GM19395 (cell line): ENCODE measurements at regions not wholly inside any gene's neighbourhood (a gene's known extent, or its start where the extent isn't known, plus 50 kb on each side); places are given as distances from the start of the nearest gene placed in this dataset.
"Not testable (repeated sequence)": the region's sequence is repeated elsewhere in the genome, so short reads cannot be mapped to it uniquely, and the experiment has no call there.

ENCODE experiments used
- ATAC-seq: cut with Tn5 transposase; IDR thresholded peaks from one replicate; pipeline ENCODE4 v1.9.1; 2021; ENCODE audit warnings: mild to moderate bottlenecking, moderate library complexity; ENCODE audit not compliant: unreplicated experiment

DNA sequence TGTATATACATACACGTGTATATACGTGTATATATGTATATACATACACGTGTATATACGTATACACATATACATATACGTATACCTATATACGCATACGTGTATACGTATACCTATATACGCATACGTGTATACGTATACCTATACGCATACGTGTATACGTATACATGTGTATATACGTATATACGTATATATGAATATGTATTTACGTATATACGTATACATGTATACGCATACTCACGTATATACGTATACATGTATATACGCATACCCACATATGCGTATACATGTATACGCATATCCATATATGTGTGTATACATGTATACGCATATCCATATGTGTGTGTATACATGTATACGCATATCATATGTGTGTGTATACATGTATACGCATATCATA lies 487.8 kb upstream of the TMEFF2 start:
- ATAC-seq: not testable (repeated sequence)

DNA sequence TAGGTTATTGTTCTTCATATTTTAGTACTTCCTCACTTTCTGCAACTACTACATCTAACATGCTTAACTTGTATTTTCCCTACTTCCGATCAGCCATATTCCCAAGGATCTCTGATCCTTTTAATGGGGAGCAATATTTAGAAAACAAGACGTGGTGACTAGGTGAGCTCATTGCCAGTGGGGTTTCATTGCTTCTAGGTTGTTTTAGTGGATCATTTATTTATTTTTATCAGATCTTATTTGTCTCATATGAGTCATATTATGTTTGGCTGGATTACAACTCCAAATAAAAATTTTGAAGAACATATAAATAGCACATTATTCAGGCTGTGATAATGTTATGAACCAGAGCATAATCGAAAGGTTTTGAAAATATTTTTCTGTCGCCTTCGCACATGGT lies 480.9 kb upstream of the TMEFF2 start:
- ATAC-seq: no peak

DNA sequence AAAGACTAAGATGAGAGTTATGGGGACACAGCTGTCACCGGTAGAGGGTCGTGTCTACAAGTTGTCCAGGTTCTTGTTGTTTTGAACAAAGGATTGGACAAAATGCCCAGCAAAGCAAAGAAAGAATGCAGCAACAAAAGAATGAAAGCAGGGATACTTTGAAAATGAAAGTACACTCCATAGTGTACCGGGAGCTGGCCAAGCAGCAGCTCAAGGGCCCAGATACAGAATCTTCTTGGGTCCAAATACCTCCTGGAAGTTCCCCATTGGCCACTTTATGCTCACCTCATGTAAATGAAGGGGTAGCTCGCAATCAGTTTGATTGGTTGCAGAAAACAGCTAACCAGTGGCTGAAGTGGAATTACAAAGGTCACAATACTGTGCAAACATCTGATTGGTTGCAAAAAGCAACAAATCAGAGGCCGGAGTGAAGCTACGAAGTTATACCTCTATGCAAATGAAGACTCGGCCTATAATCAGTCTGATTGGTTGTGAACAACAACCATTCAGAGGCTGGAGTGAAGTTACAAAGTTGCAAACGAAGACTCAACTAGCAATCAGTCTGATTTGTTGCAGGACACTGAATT lies 474.9 kb upstream of the TMEFF2 start:
- no peak for ATAC-seq

DNA sequence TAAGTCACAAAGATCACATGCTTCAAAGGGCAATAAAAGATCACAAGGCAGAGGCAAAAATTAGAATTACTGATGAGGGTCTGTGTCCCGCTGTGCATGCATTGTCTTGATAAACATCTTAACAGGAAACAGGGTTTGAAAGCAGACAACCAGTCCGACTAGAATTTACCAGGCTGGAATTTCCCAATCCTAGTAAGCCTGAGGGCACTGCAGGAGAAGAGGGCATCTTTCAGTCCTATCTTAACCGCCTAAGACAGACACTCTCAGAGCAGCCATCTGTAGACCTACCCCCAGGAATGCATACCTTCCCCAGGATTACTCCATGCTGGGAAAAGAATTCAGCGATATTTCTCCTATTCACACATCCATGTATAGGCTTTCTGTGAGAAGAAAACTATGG lies 465.8 kb upstream of the TMEFF2 start:
- ATAC-seq: not testable (repeated sequence)

DNA sequence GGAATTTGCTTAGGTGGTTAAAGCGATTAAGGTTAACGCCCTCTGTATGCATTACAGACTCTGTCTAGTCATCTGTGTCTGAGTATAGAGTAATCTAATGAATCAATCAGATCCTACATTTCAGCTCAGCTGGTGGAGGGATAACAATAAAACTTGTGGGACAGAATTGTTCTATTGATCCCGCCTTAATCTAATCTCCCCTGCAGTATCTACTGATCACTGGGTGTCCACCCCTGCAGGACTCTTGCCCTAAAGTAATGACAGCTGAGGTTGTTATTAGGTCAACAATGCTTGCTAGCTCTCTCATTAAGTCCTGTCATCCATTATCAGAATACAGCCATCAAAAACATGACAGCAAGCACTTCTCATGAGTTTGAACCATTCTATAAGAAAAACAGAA lies 462.6 kb upstream of the TMEFF2 start:
- ATAC-seq: no peak

DNA sequence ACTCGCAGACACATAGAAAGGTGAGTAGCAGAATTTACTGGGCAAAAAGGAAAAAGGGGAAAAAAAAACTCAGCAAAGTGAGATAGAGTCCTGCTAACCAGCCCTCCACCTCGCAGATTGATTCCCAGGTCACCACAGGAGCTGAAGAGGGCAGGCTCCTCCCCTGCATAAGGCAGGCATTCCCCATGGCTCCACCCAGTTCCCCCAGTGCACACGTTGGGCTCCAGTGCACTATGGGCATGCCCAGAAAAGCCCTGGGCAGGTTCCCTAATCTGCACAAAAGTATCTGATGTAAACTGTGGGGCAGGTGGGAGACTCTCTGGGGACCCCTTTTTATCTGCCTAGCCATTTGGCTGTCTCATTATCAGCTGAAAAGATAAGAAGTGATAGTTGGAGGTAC lies 461.2 kb upstream of the TMEFF2 start:
- ATAC-seq: no peak

DNA sequence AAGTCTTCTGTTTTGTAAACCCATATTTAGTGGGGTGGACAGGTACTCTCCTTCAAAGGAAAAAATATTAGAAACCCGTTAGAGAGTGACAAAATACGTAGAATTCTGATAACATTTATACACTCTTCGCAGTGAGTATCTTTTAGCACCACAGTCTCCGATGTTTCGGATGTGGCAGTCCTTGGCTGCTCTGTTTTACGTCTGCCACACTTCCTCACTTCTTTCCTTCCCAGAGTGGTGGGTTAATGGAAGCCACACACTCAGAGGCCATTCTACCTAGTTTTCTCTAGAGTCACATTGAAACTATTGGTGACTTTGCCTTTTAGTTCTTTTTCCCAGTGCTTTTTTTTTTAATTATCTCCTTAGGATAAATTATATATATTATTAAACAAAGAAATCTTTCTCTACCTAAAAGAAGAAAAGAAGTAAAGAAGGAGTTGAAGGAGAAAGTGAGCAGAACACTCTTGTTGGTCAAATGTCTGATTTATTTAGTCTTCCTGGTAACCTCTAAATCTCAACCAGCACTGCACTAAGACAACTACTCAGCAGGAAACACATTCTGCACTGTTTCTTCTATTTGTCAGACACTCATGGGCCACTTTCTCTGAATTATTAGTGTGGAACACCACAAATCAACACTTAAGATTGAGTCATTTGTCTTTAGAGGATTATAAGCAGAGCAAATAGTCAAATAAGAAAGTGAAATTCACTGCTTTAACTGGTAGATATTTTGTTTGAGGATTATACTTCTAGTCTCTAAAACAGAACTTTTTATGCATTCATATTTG lies 451.3 kb upstream of the TMEFF2 start:
- no peak for ATAC-seq

DNA sequence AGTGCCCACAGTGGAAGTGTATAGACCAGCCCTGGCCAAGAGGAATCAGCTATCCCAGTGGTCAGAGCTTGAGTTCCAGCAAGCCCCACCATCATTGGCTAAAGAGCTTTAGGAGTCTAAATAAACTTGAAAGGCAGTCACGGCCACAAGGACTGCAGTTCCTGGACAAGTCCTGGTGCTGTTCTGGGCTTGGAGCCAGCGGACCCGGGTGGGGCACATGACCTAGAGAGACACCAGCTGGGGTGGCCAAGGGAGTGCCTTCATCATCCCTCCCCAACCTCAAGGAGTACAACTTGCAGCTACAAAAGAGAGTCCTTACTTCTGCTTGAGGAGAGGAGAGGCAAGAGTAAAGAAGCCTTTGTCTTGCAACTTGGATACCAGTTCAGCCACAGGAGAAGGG lies 439.8 kb upstream of the TMEFF2 start:
- ATAC-seq: no peak

DNA sequence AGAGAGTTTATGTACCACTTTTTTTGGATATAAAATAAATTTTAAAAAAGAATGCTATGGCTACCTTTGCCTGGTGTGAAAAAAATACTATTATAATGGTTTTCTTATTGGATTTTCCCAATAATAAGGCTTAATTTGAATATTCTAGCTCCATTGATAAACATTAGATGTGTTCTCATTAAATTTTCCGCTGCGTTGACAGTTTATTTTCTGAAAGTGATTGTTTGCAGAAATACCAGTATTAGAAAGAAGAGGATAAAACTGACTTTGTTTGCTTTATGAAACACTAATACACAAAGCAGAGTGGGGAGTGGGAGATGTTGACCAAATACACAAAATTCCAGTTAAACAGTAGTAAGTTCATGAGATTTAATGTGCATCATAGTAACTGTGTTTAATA lies 433.3 kb upstream of the TMEFF2 start:
- no peak for ATAC-seq

DNA sequence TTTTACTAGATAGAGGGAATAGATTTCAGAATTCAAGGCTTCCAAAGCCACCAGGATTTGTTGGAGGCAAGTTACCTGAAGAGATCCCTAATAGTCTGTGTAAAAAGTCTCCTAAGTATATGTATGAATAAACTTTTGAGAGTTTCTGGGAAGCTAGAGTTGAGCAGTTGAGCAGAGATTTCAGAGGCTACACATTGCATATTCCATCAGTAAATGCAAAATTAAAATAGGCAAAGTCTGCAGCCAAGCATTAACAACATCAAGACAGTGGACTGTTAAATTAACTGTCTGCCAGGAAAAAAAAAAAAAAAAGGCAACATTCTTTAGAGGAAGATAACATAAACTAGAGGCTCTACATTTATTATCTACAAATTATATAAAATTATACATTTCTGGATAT lies 420.4 kb upstream of the TMEFF2 start:
- ATAC-seq: no peak

DNA sequence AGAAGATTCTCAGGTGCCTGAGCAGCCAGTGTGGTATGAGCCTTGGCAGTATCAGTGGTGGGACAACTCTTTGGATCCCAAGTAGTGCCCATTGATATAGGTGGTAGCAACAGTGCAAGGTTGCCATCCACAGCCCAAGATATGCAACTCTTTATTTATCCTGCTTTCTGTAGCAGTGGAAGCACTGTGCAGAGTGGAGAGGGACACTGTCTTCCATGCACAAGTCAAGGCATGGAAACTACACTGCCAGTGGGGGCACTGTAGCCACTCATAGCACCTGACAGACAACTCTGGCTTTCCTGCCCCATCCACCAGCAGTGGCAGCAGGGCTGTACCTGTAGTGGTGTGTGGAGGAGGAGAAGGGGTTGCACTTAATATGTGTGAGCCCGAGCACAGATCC lies 409.6 kb upstream of the TMEFF2 start:
- no peak for ATAC-seq

DNA sequence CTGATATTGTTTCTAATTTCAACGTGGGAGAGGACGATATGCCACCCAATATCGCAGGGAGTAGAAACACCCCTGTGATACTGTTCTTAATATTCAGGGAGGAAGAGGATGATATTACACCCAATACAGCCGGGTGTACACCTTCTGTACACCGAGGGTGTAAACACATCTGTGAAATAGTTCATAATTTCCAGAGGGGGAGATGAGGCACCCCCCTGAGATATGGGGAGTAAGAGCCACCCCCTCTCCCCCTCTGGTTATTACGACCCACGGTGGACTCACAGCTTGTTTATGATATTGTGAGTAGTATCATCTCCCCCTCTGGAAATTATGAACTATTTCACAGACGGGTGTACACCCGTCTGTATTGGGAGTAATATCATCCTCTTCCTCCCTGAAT lies 403.9 kb upstream of the TMEFF2 start:
- ATAC-seq: not testable (repeated sequence)

DNA sequence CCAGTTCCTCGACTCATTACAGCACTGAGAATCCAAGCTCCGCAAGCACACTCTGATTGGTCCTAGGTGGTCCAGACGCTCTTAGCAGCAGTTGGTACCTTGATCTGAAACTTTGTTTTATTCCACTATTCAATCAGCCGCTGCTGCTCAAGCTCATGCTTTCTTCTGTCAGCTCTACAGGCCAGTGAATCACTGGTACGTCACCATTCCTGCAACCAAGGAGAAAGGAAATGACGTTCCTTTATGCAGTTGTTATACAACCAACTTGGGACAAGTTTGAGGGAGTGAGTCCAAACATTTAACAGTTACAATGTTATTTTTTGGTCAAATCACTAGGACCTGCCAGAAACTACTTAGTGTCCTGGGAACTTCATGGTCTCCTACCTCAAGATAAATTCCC lies 398.8 kb upstream of the TMEFF2 start:
- ATAC-seq: no peak

DNA sequence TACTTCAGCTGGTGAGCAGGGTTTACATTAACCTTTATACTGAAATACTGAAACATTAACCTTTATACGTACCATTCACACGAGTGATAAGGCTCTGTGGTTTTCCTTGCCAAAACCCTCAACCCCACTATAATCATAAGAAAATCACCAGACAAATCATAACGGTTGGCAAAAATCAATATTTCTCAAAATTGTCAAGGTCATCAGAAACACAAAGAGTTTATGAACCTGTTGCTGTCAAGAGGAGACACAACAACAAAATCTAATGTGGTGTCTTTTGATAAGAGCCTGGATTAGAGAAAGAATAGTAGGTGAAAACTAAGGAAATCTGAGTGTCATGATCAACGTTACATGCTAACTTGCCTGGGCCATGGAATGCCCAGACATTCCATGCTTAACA lies 396.9 kb upstream of the TMEFF2 start:
- ATAC-seq: no peak

DNA sequence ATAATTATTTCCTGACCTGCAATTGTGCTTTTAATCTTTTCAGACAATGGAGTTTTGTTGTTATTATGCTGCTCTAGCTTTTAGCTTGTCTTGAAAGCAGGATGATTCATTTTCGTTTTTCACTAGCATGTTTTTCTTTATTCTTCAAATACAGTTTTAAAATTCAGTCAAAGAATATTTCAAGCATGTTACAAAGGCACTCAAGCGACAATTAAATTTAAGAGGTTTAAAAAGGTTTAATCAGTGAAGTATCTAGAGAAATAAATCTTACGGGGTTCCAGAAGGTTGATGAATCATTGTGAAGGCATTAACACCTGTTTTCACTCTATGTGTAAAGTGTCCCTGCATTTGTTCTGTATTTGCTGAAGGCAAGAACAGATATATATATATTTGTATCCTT lies 390.7 kb upstream of the TMEFF2 start:
- no peak for ATAC-seq

DNA sequence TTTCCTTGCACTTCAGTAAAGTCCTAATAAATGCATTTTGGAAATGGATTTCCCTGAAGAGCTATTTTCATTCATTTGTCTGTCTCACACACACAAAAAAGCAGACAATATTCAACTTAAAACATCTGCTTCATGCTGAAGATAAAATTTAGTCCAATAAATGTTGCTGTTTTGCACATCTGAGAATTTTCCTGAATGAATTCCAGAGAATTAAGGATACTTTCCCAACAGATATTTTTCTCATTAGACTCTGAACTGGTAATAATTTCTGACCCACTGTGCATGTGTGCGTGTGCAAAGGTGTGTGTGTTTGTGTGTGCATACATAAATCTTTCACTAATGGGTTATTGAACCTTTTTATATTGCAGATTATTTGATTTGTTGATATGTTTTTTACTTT lies 390.2 kb upstream of the TMEFF2 start:
- ATAC-seq: no peak

DNA sequence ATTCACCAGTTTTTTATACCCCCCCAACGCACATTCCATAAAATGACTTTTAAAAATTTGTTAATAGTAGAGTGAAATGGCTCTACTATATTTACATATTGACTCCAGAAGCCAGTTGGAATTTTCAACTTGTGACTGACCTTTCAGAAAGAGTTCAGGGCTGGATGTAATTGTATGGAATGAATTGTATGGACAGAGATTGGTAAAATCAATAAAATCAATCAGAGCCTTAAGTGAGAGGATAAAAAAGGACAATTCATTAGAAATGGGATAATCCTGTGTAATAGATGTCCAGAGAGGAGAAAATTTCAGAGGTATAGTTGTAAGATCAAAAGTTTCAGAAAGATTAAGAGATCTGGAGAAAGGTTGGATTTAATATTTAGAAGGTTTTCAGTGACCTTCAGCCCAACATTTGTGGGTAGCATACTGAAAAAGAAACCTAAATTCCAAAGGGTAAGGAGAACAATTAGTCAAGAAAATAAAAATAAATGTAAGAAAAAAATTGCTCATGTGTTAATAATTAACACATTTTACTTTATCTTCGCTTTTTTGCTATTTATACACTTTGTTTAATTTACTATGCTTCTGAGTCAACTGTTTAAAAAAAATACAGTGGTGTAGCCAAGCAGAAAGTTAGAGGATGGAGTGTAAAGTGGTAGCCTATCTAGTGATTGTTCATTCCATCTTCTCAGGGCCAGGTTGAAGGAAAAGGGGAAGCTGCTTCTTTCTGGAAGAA lies 385.4 kb upstream of the TMEFF2 start:
- ATAC-seq: no peak

DNA sequence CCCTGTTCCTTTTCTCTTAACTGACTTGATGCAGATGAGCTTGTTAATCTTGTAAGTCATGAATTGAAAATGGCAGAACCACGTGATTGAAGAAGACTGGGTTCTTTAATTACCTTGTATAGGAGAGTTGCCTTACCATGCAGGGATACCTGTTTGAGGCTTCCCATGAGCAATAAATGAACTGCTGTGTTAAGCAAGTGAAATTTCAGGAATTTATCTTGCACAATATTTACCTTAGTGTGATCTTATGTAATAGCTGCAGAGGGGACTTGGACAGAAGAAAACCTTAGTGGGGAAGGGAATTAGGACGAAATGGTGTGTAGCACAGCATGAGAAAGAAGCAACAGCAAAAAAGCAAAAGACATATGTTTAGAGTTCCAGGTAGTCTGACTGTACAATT lies 384.0 kb upstream of the TMEFF2 start:
- no peak for ATAC-seq

DNA sequence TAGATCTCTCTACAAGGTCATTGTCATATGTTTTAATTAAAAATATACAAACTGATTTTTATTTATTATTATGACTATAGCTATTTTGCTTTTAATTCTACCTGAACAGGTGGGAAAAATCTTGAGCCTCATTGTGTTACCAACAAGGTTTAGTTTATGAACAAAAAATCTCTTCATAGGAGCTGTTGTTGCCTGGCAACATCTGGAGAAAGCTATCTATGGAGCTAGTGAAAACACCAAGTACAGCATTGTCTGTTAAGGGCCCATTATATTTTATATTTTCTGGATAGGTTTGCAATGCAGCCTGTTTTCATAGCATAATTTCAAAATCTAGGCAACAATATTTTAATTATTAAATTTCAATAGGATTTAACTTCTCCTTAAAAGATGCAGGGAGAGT lies 383.0 kb upstream of the TMEFF2 start:
- ATAC-seq: no peak

DNA sequence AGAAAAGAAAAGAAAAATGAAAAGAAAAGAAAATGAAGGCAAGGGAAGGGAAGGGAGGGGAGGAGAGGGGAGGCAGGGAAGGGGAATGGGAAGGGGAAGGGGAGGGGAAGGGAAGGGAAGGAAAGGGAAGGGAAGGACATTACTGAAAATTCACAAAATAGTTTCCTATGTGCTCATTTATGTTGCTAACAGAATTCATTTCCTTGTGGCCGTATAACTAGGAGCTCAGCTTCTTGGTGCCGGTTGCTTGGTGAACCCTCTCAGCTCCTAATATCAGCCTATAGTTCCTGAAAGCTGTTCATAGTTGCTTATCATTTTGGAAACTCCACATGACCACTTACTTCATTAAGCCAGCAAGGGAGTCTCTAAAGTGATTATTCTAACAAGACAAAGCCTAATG lies 379.8 kb upstream of the TMEFF2 start:
- no peak for ATAC-seq

DNA sequence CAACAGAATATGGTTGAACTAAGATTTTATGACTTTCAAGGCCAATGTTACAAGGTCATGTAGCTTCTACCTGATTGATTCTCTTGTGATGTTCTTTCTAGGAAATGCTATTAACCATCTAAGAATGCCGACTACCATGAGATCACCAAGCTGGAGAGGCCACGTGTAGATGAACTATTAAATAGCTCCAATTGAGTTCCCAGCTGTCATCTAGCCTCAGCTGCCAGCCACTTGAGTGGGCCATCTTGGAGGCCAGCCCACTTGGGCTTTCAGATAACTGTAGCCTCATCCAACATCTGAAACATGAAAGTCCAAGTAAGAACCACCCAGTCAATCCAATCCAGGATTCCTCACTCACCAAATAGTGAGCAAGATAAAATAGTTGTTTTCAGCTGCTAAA lies 376.9 kb upstream of the TMEFF2 start:
- no peak for ATAC-seq

DNA sequence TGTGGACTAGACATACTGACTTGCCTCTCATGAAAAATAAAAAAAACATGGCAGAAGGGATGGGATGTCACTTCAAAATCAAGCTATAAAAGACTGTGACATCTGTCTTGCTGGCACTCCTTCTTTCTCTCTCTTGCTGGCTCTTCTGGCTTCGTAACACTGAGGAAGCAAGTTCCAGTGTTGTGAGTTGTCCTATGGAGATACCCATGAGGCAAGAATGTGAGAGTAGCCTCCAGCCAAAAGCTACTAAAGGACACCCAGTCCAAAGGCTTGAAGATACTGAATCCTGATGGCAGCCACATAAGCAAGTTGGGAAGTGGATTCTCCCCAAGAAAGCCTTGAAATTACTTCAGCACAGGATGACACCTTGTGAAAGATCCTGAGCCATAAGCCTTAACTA lies 376.1 kb upstream of the TMEFF2 start:
- ATAC-seq: no peak
